ELR (cell line): ENCODE measurements at regions not wholly inside any gene's neighbourhood (a gene's known extent, or its start where the extent isn't known, plus 50 kb on each side); places are given as distances from the start of the nearest gene placed in this dataset.
"Not testable (repeated sequence)": the region's sequence is repeated elsewhere in the genome, so short reads cannot be mapped to it uniquely, and the experiment has no call there.

Source experiments
- DNase-seq: peaks from one replicate; pipeline ENCODE4 v3.0.0-alpha.2; 2015; ENCODE audit warnings: low read depth

GRCh38 chr4:183374950-183375555 lies 52.8 kb upstream of the CLDN24 start:
- no peak for DNase-seq

GRCh38 chr4:183376381-183376780 lies 54.2 kb upstream of the CLDN24 start:
- DNase-seq: no peak

GRCh38 chr4:183377491-183377890 lies 55.3 kb upstream of the CLDN24 start:
- DNase-seq: no peak

GRCh38 chr4:183378347-183378746 lies 56.1 kb upstream of the CLDN24 start:
- DNase-seq: not testable (repeated sequence)

GRCh38 chr4:183380901-183381300 lies 58.7 kb upstream of the CLDN24 start:
- no peak for DNase-seq

- no peak for DNase-seq
Observed at GRCh38 chr4:183383606-183384005, 60.8 kb upstream of the CDKN2AIP start.

- DNase-seq: no peak
Observed at GRCh38 chr4:183384516-183384915, 59.9 kb upstream of the CDKN2AIP start.

GRCh38 chr4:183384983-183385382 lies 59.5 kb upstream of the CDKN2AIP start:
- no peak for DNase-seq

GRCh38 chr4:183388021-183388420 lies 56.4 kb upstream of the CDKN2AIP start:
- DNase-seq: no peak

GRCh38 chr4:183388777-183389176 lies 55.7 kb upstream of the CDKN2AIP start:
- no peak for DNase-seq

- DNase-seq: peak; percentile 8
Observed at GRCh38 chr4:183390374-183390773, 54.1 kb upstream of the CDKN2AIP start.

GRCh38 chr4:183391204-183391603 lies 53.2 kb upstream of the CDKN2AIP start:
- no peak for DNase-seq

- DNase-seq: no peak
Observed at GRCh38 chr4:183392377-183392776, 52.1 kb upstream of the CDKN2AIP start.

GRCh38 chr4:183393446-183393845 lies 51.0 kb upstream of the CDKN2AIP start:
- DNase-seq: no peak

- no peak for DNase-seq
Observed at GRCh38 chr4:183394166-183394951, 50.1 kb upstream of the CDKN2AIP start.
